ENCODE measurements at regions not wholly inside any gene's neighbourhood (a gene's known extent, or its start where the extent isn't known, plus 50 kb on each side); places are given as distances from the start of the nearest gene placed in this dataset.

GRCh38 chr19:31963746-31964145 is 381.7 kb upstream of the ZNF507 start:
- TF ChIP-seq CTCF (conservative IDR thresholded peaks at IDR 0.05), result no peak
- TF ChIP-seq ZFX (IDR thresholded peaks at IDR 0.05), result no peak

All from C4-2B (cell line).